Fibroblast of the conjunctiva (primary cell): ENCODE measurements at regions not wholly inside any gene's neighbourhood (a gene's known extent, or its start where the extent isn't known, plus 50 kb on each side); places are given as distances from the start of the nearest gene placed in this dataset.

ENCODE experiments used
- DNase-seq: peaks from one replicate; pipeline ENCODE4 v3.0.0-alpha.2; 2010; ENCODE audit warnings: low read depth

DNA sequence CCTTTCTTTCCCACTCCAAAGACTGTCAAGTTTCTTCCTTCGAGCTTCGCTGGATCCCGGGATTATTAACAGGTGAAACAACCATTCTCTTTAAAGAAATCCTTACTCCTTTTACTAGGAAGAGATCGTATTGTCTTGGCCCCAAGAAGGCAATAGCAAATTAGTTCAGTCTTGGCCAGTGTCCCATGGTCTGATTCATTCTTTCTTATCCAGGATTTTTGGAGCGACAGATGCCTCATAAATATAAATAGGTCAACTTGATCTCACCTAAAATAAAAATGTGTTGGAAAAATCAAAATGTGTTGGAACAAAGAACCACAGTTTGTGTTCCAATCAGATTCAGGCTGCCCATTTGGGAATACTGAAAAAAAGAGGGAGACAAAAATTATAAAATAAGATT lies 140.1 kb upstream of the TMEM108 start:
- DNase-seq: no peak

DNA sequence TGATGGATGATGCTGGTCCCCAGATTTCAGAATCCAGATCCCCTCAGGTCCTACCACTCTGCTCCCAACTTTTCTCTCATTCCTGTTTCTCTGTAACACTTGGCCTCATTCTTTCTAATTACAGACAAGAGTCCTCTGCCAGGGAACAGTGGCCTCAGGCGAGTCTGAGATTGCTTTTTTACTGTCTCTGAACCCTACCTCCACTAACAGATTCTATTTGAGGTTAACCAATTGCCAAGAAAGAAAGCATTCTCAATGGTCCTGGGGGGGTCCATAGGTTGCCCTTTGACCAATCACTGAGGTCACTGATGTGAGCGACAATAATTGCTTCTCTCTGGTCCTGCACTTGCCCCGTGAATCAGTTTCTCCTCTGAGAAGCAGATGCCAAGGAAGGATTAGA lies 145.2 kb upstream of the TMEM108 start:
- DNase-seq: no peak

DNA sequence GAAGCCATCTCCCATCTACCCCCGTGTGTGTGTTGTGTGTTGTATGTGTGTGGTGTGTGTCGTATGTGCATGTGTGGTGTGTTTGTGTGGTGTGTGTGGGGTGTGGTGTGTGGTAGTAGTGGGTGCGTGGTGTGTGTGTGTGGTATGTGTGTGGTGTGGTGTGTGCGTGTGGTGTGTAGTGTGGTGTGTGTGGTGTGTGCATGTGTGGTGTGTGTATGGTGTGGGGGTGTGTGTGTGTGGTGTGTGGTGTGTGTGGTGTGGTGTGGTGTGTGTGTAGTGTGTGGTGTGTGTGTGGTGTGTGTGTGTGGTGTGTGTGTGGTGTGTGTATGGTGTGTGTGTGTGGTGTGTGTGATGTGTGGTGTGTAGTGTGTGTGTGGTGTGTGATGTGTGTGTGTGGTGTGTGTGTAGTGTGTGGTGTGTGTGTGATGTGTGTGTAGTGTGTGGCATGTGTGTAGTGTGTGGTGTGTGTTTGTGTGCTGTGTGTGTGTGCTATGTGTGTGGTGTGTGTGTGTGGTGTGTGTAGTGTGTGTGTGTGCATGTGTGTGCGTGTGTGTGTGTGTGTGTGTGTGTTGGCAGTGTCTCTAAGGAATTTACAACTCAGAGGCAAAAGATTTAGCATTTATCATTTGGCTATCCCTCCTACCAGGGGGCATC lies 156.3 kb upstream of the TMEM108 start:
- no peak for DNase-seq

DNA sequence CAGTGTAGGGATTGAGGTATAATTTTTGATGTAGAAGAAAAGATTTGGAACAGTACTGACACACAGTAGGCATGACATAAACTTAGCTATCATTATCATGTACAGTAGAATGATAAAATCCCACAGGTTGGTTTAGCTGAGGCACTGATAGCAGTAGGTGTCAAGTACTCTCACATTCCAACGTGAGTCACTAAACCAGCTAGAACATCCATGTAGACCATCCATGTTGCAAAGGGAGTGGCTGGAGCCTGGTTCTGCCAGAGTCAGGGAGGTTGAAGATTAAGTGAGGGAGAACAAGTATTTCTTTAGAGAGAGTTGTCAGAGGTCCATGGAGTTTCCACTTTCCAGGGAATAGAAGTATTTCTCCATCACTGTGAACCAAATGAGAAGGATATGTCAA lies 157.2 kb upstream of the TMEM108 start:
- no peak for DNase-seq

DNA sequence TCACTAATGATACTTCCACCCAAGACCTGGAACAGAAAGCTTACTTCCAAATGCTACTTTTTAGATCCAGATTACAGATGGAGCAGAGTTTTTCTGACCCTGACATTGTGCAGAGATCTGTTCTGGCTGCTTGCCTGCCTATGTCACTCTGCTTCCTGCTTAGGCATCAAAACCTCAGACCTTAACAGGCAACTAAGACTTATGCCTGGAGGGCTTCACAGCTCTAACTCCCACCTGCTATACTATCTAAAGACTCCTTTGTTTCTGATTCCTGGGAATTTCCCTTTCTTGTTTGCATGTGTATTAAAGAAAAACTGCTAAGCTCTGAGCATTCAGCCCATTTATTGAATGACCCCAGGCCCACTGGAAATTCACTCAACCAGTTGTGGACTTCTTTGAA lies 157.4 kb upstream of the NPHP3 start:
- DNase-seq: no peak

DNA sequence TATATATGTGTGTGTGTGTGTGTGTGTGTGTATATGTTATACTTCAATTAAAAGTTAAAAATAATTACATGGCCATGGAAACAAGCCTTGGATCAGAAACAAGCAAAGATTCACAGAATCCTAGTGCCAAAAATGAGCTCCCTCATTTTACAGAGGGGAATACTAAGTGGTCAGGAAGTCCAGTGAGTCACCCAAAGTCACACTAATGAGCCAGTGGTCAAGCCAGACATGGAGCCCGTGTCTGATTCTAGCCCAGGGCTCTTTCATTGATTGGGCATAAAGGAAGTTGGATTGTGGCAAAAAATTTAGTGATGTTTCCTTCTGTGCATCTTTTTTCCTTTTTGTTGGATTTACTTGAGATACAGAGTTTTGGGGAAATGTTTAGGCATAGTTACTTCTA lies 152.5 kb upstream of the NPHP3 start:
- DNase-seq: no peak

DNA sequence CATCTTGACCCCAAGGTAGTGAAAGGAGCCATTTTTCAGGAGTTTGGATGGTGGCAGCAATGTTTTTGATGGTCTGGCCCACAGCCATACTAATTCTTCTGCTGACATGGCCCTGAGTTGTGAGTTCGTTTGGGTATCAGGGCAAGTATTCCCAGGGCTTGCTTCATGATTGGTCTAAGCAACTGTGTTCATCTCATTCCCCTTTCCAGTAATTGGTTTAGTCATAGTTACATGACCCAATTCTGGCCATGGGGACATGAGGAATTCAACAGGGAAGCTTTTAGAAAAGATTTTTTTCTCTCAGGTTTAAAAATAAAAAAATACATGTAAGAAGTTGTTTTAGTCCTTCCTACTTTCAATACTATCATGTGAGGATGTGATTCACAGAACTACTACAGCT lies 150.5 kb upstream of the NPHP3 start:
- no peak for DNase-seq

DNA sequence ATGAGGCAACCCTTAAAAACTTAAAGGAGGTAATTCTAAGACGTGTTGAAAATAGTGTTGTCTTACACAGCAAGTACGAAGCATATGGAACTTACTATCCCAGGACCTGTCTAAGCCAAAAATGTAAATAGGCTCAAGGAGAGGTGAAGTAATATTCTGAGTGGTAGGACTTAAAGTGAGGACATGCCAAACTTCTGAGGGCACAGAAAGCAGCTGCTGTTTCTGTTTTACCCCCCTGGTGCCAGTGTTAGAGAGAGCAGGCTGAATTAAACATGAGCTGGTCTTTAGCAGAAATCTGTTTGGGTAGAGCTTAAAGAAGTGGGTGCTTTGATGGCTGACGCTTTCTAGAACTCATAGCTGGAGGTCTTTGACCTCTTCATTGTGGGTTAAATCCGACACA lies 149.7 kb upstream of the NPHP3 start:
- DNase-seq: no peak

DNA sequence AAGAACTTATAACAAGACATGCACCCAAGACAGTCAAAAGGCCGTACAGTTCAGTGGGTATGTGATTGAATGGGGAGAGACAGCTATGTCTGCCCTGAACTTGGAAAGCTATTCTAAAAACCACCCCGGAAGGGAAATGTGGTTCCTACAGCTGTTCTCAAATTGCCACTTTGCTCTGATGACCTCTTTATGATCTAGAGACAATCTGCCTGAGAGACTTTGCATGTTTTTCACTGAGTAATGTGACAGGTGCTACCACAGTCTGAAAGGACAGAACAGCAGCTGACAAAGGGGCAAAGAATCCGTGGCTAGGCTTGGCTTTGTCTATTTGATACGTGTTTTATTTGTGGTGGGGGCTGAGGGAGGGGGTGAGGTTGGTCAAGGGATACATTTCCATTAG lies 148.3 kb upstream of the NPHP3 start:
- DNase-seq: no peak

DNA sequence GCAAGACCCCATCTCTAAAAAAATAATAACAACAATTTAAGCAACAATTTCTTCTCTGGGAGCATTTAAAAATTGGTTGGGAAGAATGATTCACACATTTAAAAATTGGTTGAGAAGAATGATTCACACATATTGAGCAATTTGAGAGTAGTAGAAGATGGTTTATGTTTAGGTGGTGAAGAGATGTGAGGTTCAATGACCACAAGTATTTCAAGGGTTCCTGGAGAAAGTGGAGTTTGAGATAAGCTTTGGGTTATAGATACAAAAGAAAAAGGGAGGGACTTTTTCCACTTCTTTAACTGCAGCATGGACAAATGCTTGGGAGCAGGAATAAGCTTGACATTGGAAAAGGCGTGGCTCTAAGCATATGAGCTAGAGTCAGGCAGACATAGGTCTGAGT lies 145.7 kb upstream of the NPHP3 start:
- DNase-seq: no peak

DNA sequence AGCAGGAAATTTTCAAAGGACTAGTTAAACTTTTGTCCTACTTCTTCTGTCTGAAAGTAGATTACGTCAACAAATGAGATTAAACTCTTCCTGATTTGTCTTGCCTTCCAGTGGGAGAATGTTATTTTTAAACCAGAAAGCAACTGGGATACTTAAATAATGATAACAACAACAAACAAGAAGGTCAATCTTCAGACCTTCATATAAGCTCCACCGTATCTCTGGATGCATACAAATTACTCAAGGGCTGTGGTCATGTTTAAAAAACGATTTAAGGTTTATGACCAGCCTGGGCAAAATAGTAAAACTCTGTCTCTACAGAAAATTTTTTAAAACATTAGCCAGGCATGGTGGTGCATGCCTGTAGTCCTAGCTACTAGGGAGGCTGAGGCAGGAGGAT lies 145.3 kb upstream of the NPHP3 start:
- no peak for DNase-seq

DNA sequence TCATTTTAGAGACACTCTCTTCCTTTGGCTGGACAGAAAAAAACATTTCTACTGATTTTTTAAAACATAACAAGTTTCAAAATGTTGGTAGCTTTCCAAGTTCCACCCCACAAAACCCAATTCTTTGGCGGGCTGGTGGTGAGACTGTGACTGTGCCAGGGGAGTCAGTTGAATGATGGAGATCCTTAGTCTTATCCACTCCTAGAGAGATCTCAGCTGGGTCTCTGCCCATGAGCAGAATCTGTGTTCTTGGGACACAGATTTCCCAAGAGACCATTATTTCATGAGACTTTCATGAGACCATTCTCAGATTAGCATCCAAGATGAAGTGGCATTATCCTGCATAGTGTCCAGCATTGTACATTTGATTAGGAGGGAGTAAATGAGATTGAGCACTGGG lies 135.1 kb upstream of the NPHP3 start:
- DNase-seq: no peak

DNA sequence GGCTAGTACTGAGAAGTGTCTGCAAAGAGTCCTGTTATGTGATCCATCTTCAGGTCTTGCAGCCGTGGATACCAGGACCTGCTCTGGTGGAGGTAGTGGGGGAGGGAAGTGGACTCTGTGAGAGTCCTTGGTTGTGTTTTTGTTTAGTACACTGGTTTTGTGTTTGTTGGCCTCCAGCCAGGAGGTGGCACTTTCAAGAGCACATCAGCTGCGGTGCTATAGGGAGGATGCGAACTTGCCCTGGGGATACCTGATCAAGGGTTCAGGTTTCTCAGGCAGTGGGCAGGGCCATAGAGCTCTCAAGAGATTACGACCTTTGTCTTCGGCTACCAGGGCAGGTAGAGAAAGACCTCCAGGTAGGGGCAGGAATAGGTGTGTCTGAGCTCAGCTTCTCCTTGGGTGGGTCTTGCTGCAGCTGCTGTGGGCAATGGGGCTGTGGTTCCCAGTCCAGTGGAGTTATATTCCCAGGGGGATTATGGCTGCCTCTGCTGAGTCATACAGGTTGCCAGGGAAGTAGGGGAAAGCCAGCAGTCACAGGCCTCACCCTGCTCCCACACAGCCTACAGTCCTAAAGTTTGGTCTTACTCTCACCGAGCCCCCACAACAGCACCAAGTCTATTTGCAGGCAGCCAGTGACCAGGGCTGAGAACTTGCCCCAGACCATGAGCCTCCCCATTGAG lies 132.8 kb upstream of the NPHP3 start:
- no peak for DNase-seq

DNA sequence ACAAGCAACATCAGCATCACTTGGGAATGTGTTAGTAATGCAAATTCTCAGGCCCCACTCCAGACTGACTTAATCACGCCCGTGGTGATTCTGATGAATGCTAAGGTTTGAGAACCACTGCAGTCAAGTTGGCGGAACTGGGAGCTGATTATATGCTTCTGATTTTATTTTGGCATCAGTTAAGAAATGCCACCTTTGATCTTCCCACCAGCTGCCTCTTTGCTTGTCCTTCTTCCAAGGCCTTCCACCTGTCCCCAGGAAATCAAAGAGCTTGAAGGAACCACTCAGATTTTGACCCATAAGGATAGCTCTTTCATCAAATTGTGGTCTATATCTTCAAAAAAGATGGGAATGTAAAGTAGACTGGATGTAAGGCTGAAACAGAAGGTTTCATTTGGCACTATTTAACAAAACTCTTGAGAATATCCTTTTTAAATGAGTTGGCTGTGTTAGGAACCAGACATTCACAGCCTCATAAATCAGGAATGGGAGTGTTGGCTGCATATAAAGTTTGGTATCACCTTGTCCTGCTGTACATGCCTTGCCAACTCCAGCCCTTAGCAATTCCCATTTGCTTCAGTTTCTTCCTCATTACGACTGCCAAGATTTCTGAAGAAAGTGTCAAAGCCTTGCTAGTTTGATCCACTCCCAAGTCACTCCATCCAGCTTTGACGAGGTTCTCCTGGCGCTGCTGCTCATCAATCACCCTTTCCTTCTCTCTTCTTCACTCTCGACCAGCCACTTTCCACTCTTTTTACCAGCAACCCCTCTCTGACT lies 125.8 kb upstream of the NPHP3 start:
- DNase-seq: no peak

DNA sequence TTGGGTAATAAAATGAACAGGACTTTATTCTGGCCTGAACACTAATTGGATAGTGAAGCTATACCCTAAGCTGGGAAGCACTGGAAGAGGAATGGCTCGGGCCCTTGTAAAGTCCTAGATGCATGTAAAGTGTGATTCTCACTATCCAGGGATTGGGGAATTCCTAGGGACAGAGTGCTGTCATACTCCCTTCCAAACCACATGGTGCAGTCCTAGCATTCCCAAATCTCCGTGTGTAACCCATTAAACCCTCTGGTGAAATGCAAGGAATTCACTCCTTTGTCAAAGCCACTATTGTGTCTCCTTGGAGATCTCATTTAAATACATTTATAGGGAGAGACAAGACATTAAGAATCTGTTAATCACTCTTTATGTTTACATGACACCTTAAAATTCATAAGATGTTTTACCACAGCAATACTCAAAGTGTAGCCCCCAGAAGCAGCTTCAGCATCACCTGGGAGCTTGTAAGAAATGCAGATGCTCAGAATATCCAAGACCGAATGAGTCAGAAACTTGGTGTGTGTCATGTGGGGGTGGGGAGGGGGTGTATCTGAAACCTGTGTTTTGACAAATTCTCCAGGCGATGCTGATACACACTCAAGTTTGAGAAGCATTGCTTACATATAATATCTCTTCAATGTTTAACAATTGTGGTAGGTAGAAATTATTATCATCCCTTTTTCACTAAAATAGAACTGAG lies 121.8 kb upstream of the NPHP3 start:
- no peak for DNase-seq

DNA sequence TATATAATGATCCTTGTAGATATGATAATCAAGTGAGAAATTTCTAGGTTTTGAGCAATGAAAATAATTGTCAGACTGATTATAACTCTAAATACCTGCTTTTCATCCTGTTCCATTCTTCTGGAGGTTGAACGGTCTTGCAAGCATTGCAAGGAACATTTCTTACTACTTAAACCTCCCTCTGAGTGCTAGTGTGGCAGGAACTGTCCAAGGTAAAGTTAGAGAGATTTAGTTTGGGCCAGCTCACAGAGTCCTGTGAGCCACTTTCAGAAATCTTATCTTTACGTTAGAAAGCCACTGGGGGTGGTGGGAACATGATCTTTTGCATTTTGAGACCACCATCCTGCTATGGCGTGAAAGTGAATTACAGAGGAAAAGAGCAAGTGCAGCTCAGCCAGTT lies 121.1 kb upstream of the NPHP3 start:
- DNase-seq: no peak

DNA sequence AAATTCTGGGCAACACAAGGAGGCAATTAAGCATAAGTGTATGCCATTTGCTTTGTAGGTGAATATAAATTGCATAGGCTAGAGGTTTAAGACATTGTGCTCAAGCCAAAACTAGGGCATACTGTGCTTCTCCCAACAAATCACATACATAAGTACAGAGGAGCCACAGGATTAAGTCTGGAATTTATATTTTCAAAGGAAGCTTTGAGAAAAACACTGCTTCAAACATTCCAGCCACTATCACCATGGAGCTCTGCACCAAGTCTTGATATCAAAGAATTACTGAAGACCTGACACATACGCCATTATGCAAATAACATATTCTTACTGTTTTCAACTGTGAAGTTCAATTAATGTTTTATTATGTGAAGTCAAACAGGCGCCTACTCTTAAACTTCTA lies 119.4 kb upstream of the NPHP3 start:
- no peak for DNase-seq

DNA sequence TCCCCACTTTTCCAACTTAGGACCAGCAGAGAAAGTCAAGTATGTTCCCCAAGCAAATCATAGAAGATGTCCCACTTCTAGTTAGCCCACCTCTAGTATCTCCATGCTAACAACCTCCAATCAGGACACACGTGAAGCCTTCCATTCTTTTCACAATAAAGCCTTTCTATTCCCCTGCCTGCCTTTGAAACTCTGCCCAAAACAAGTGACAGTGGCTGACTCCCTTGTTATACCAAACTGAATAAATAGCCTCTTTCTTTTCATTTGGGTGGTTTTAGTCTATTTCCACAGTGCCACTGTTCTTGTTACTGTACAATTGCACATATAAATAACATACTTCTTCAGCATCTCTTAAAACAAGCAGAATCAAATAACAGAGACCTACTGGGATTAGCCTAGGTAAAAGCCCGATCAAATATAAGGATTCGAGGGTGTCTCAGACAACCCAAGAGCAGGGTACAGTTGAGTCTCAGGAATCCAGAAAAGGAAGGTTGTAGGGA lies 118.0 kb upstream of the NPHP3 start:
- DNase-seq: no peak

DNA sequence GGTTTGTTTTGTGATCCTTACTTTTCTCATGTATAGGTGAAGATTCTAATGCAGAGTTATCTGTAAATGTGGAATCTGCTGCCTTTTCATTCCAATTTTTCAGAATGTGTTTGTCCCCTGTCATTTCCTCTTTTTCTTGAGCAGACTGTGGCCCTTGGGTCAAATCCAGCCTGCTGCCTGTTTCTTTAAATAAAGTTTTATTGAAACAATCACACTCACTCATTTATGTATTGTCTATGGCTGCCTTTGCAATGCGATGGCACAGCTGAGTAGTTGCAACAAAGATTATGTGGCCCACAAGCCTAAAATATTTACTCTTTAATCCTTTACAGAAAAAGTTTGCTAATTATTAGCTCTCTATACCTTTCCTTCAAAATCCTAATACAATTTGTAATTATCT lies 116.3 kb upstream of the NPHP3 start:
- no peak for DNase-seq

DNA sequence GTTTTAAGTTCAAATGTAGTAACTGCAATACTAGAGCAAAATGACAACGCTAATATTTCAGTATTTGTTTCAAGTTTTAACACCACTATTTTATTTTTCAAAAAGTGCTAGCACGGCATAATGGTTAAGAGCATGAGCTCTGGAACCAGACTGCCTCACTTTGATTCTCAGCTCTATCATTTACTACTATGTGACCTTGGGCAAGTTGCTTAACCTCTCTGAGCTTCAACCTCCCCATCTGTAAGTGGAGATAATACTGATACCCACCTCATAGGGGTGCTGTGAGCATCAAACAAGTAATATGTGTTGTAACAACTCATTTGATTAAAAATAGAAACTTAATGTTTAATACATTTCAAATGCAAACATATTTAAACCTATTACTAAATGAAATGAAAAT lies 115.4 kb upstream of the NPHP3 start:
- no peak for DNase-seq

DNA sequence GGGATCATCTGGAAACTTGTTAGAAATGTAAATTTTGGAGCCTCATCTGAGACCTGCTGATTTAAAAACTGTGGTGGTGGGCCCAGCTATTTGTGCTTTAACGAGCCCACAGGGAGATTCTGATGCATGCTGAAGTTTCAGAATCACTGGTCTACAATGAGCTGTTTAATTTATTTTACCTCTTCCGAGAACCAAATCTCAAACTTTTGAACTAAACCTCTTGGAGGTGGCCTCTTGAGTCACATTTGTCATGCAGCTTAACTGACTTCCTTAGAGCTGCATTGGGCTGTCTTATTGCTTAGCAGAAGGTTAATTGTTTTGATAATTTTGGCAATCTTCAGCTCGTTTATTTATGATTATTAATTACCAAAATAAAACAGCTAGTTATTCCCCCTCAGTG lies 112.1 kb upstream of the NPHP3 start:
- no peak for DNase-seq

DNA sequence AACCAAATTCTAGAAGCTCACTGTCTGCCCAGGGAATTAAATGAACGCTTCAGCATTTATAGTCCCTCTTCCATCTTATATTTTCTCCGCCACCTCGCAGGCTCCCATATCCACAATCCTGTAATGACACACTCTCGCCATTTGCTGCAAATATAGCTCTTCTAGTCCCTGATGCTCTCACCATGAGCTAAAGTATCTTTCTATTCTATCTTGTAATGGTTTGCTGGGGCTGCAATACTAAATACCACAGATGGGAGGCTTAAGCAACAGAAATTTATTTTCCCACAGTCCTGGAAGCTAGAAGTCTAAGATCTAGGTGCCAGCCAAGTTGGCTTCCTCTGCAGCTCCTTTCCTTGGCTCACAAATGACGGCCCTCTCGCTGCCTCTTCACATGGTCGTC lies 106.9 kb upstream of the NPHP3 start:
- no peak for DNase-seq

DNA sequence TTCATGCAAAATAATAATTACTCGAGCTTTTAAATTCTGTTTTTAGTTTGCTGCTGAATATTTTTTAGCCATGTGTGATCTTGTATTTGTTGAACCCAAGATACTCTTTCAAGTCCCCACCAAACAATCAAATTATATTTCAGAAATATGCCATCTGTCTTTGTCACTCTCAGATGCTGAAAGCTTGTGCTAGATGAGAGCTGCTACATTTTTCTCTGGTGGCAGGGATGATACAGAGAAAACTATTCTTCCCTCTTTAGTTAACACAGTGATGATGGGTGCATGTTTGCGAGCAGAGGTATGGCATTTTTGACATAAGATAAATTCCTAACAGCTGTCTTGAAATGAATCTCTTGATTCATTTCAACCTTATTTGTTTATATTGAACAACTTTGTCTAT lies 100.6 kb upstream of the NPHP3 start:
- DNase-seq: no peak
